Neural cell (in vitro differentiated cells): ENCODE measurements at regions not wholly inside any gene's neighbourhood (a gene's known extent, or its start where the extent isn't known, plus 50 kb on each side); places are given as distances from the start of the nearest gene placed in this dataset.

Experiments used
- H2AFZ ChIP-seq: fragments of 200-600, 300-800 bp; sonication (generic), shearing (Covaris generic); 2 replicates; pipeline ENCODE4 v1.6.0; 2014; ENCODE audit warnings: low read depth, mild to moderate bottlenecking, antibody characterized with exemption, low read length, moderate library complexity
- H3F3A ChIP-seq: fragments of 200-600 bp; shearing (Covaris generic); 2 replicates; pipeline ENCODE4 v1.6.1; 2016; ENCODE audit warnings: mild to moderate bottlenecking, moderate library complexity, mixed read lengths, antibody characterized with exemption, low read length; ENCODE audit not compliant: insufficient read depth, poor library complexity, severe bottlenecking
- H3K27ac ChIP-seq: fragments of 200-600, 300-800 bp; sonication (generic), shearing (Covaris generic); 2 replicates; pipeline ENCODE4 v1.5.1; 2014; ENCODE audit warnings: mild to moderate bottlenecking, low read length, moderate library complexity
- H3K27me3 ChIP-seq: fragments of 300-800, 200-600 bp; sonication (generic), shearing (Covaris generic); 2 replicates; pipeline ENCODE4 v1.6.0; 2014; ENCODE audit warnings: mild to moderate bottlenecking, low read depth, low read length, moderate library complexity; ENCODE audit not compliant: insufficient read depth
- H3K36me3 ChIP-seq: fragments of 300-800, 200-600 bp; sonication (generic), shearing (Covaris generic); 2 replicates; pipeline ENCODE4 v1.5.1; 2014; ENCODE audit warnings: mild to moderate bottlenecking, antibody characterized with exemption, low read length, moderate library complexity; ENCODE audit not compliant: insufficient read depth
- H3K4me2 ChIP-seq: fragments of 300-800, 200-600 bp; sonication (generic), shearing (Covaris generic); 2 replicates; pipeline ENCODE4 v1.6.0; 2014; ENCODE audit warnings: mild to moderate bottlenecking, low read length
- H3K4me3 ChIP-seq: fragments of 300-800, 200-600 bp; sonication (generic), shearing (Covaris generic); 2 replicates; pipeline ENCODE4 v1.5.1; 2014; ENCODE audit warnings: mild to moderate bottlenecking, low read length, moderate library complexity
- H3K79me2 ChIP-seq: fragments of 200-600 bp; shearing (Covaris generic); replicated peaks from 2 replicates; pipeline ENCODE4 v1.6.0; 2014; ENCODE audit warnings: mild to moderate bottlenecking, low read length, moderate library complexity; ENCODE audit not compliant: insufficient read depth
- H3K9ac ChIP-seq: fragments of 300-800, 200-600 bp; sonication (generic), shearing (Covaris generic); 2 replicates; pipeline ENCODE4 v1.6.1; 2016; ENCODE audit warnings: mild to moderate bottlenecking, low read length, mixed read lengths
- H3K9me2 ChIP-seq: fragments of 200-600 bp; shearing (Covaris generic); 2 replicates; pipeline ENCODE4 v1.6.1; 2016; ENCODE audit warnings: mild to moderate bottlenecking, low read length, mixed read lengths; ENCODE audit not compliant: insufficient read depth
- H3K9me3 ChIP-seq: fragments of 200-600, 300-800 bp; sonication (generic), shearing (Covaris generic); 2 replicates; pipeline ENCODE4 v1.6.1; 2016; ENCODE audit warnings: mild to moderate bottlenecking, mixed run types, low read length, moderate library complexity, mixed read lengths
- H4K20me1 ChIP-seq: fragments of 200-600 bp; shearing (Covaris generic); 2 replicates; pipeline ENCODE4 v1.6.1; 2016; ENCODE audit warnings: mild to moderate bottlenecking, mixed run types; ENCODE audit not compliant: insufficient read depth
- CTCF ChIP-seq: fragments of 450-650 bp; IDR thresholded peaks from 2 replicates; pipeline ENCODE4 v1.5.1; 2014; ENCODE audit warnings: antibody characterized with exemption, mild to moderate bottlenecking, moderate library complexity; ENCODE audit not compliant: poor library complexity, severe bottlenecking
- EP300 ChIP-seq: fragments of 450-650 bp; conservative IDR thresholded peaks from 2 replicates; pipeline ENCODE4 v1.6.1; 2014; ENCODE audit warnings: antibody characterized with exemption, mild to moderate bottlenecking, moderate library complexity; ENCODE audit not compliant: poor library complexity, severe bottlenecking
- EZH2 ChIP-seq: fragments of 200-600, 300-800 bp; shearing (Covaris generic), sonication (generic); IDR thresholded peaks from 2 replicates; pipeline ENCODE4 v1.6.1; 2014; ENCODE audit warnings: antibody characterized with exemption, low read length, borderline replicate concordance, mild to moderate bottlenecking; ENCODE audit not compliant: insufficient read depth, poor library complexity, severe bottlenecking
- MXI1 ChIP-seq: fragments of 450-650 bp; conservative IDR thresholded peaks from 2 replicates; pipeline ENCODE4 v1.6.1; 2014; ENCODE audit warnings: antibody characterized with exemption, mild to moderate bottlenecking; ENCODE audit not compliant: poor library complexity, severe bottlenecking
- POLR2AphosphoS5 ChIP-seq: IDR thresholded peaks from 2 replicates; pipeline ENCODE4 v1.6.1; 2012
- RAD21 ChIP-seq: fragments of 450-650 bp; conservative IDR thresholded peaks from 2 replicates; pipeline ENCODE4 v1.6.1; 2014; ENCODE audit warnings: antibody characterized with exemption, mild to moderate bottlenecking, moderate library complexity
- REST ChIP-seq: IDR thresholded peaks from 2 replicates; pipeline ENCODE4 v1.6.1; 2012; ENCODE audit warnings: borderline replicate concordance
- SMC3 ChIP-seq: fragments of 450-650 bp; conservative IDR thresholded peaks from 2 replicates; pipeline ENCODE4 v1.6.1; 2014; ENCODE audit warnings: antibody characterized with exemption, mild to moderate bottlenecking, moderate library complexity; ENCODE audit not compliant: poor library complexity
- TAF1 ChIP-seq: IDR thresholded peaks from 2 replicates; pipeline ENCODE4 v1.6.1; 2012; ENCODE audit warnings: low read depth

- no peaks in the 10 kb centered on the region for H3K79me2 ChIP-seq
- H3K27me3 ChIP-seq = no peaks in the 10 kb centered on the region
- TF ChIP-seq CTCF = no peak
- TF ChIP-seq SMC3 = no peak
- TF ChIP-seq MXI1 = no peak
- TF ChIP-seq RAD21 = no peak
- no peak for TF ChIP-seq TAF1
- no peak for TF ChIP-seq POLR2AphosphoS5
- no peak for TF ChIP-seq EP300
- TF ChIP-seq EZH2 = no peak
- TF ChIP-seq REST = no peak
- no peaks in the 10 kb centered on the region for H3F3A ChIP-seq
- H3K27ac ChIP-seq = no peak overlapping the region
- H3K4me2 ChIP-seq = no peak overlapping the region
- no peaks in the 10 kb centered on the region for H3K9me3 ChIP-seq
- no peaks in the 10 kb centered on the region for H4K20me1 ChIP-seq
- no peaks in the 10 kb centered on the region for H3K9me2 ChIP-seq
- H3K36me3 ChIP-seq = no peaks in the 10 kb centered on the region
- H2AFZ ChIP-seq = no peak overlapping the region
- H3K4me3 ChIP-seq = no peak overlapping the region
- H3K9ac ChIP-seq = no peak overlapping the region
Observed at GRCh38 chrX:138349351-138349750, 362.2 kb downstream of the FGF13 start.

- Histone ChIP-seq H3K27ac (no peak overlapping the region), H3K9ac (no peak overlapping the region), H3K9me3 (no peaks in the 10 kb centered on the region), H3K36me3 (no peaks in the 10 kb centered on the region), H3F3A (no peaks in the 10 kb centered on the region), H3K27me3 (no peaks in the 10 kb centered on the region), H2AFZ (no peak overlapping the region), H3K4me3 (no peak overlapping the region), H3K9me2 (no peaks in the 10 kb centered on the region), H4K20me1 (no peaks in the 10 kb centered on the region), H3K79me2 (no peaks in the 10 kb centered on the region), H3K4me2 (no peak overlapping the region)
- TF ChIP-seq SMC3 (no peak), MXI1 (no peak), REST (no peak), EZH2 (no peak), RAD21 (no peak), CTCF (no peak), POLR2AphosphoS5 (no peak), TAF1 (no peak), EP300 (no peak)
Observed at GRCh38 chrX:138378876-138379275, 332.6 kb downstream of the FGF13 start.
